Mesenchymal stem cell (in vitro differentiated cells and primary cell): ENCODE measurements at regions not wholly inside any gene's neighbourhood (a gene's known extent, or its start where the extent isn't known, plus 50 kb on each side); places are given as distances from the start of the nearest gene placed in this dataset.
A peak's percentile ranks its signal among the peaks of the same experiment; 100 is the strongest.

ENCODE experiments used
- DNase-seq: peaks from one replicate; pipeline ENCODE4 v3.0.0-alpha.2; 2013
- H2AFZ ChIP-seq: one replicate; pipeline ENCODE4 v1.6.1; 2013; ENCODE audit warnings: low read depth, mild to moderate bottlenecking, control low read depth, inconsistent platforms, low read length, moderate library complexity
- H2AK5ac ChIP-seq: 2 replicates; pipeline ENCODE4 v1.6.1; 2013; ENCODE audit warnings: low read length, moderate library complexity, mild to moderate bottlenecking, inconsistent platforms; ENCODE audit not compliant: severe bottlenecking
- H2BK120ac ChIP-seq: one replicate; pipeline ENCODE4 v1.6.1; 2013; ENCODE audit warnings: low read depth, mild to moderate bottlenecking, inconsistent platforms, low read length, moderate library complexity
- H2BK12ac ChIP-seq, 2 experiments: one replicate each; pipeline ENCODE4 v1.6.1; 2013; ENCODE audit warnings: inconsistent platforms in 2 of 2, low read length in 2 of 2, mild to moderate bottlenecking in 2 of 2, moderate library complexity in 2 of 2, control low read depth in 1 of 2
- H2BK15ac ChIP-seq: one replicate; pipeline ENCODE4 v1.6.1; 2013; ENCODE audit warnings: mild to moderate bottlenecking, low read depth, inconsistent platforms; ENCODE audit not compliant: poor library complexity, severe bottlenecking
- H2BK5ac ChIP-seq: 2 replicates; pipeline ENCODE4 v1.6.1; 2013; ENCODE audit warnings: low read depth, mild to moderate bottlenecking, low read length, control low read depth, inconsistent platforms; ENCODE audit not compliant: poor library complexity, severe bottlenecking
- H3K14ac ChIP-seq, 2 experiments: one replicate each; pipeline ENCODE4 v1.6.1; 2013; ENCODE audit warnings: inconsistent platforms in 2 of 2, low read length in 2 of 2, control low read depth in 1 of 2, mild to moderate bottlenecking in 1 of 2, moderate library complexity in 1 of 2
- H3K18ac ChIP-seq, 2 experiments: one replicate each; pipeline ENCODE4 v1.6.1; 2013; ENCODE audit warnings: inconsistent platforms in 2 of 2, low read length in 2 of 2, control low read depth in 1 of 2, low read depth in 1 of 2, mild to moderate bottlenecking in 1 of 2
- H3K23ac ChIP-seq, 2 experiments: one replicate each; pipeline ENCODE4 v1.6.1; 2013; ENCODE audit warnings: inconsistent platforms in 2 of 2, low read length in 2 of 2, mild to moderate bottlenecking in 2 of 2, moderate library complexity in 2 of 2, control low read depth in 1 of 2
- H3K27ac ChIP-seq: 2 replicates; pipeline ENCODE4 v1.5.1; 2013; ENCODE audit warnings: mild to moderate bottlenecking, moderate library complexity, low read length, control low read depth, inconsistent platforms; ENCODE audit not compliant: poor library complexity, severe bottlenecking
- H3K27me3 ChIP-seq, 2 experiments: 2 replicates each; pipeline versions ENCODE4 v1.6.1 to v1.7.0; 2013; ENCODE audit warnings: low read length in 2 of 2, mild to moderate bottlenecking in 2 of 2, moderate library complexity in 2 of 2, control low read depth in 1 of 2, inconsistent platforms in 1 of 2; ENCODE audit not compliant: control insufficient read depth in 1 of 2, insufficient read depth in 1 of 2
- H3K36me3 ChIP-seq, 2 experiments: 2 replicates each; pipeline versions ENCODE4 v1.6.1 to v1.7.0; 2013; ENCODE audit warnings: low read length in 2 of 2, control low read depth in 1 of 2, inconsistent platforms in 1 of 2, low read depth in 1 of 2, mild to moderate bottlenecking in 1 of 2; ENCODE audit not compliant: insufficient read depth in 2 of 2, control insufficient read depth in 1 of 2
- H3K4ac ChIP-seq, 2 experiments: one replicate each; pipeline ENCODE4 v1.6.1; 2013; ENCODE audit warnings: inconsistent platforms in 2 of 2, low read length in 2 of 2, mild to moderate bottlenecking in 2 of 2, moderate library complexity in 2 of 2, control low read depth in 1 of 2, low read depth in 1 of 2
- H3K4me1 ChIP-seq: 2 replicates; pipeline ENCODE4 v1.6.1; 2013; ENCODE audit warnings: low read depth, low read length, control low read depth; ENCODE audit not compliant: control insufficient read depth, insufficient read depth
- H3K4me2 ChIP-seq: 2 replicates; pipeline ENCODE4 v1.6.1; 2013; ENCODE audit warnings: low read length, mild to moderate bottlenecking, inconsistent platforms; ENCODE audit not compliant: poor library complexity, severe bottlenecking
- H3K4me3 ChIP-seq, 2 experiments: 2 replicates each; pipeline versions ENCODE4 v1.5.1 to v1.7.0; 2013; ENCODE audit warnings: low read length in 2 of 2, mild to moderate bottlenecking in 2 of 2, control low read depth in 1 of 2, low read depth in 1 of 2; ENCODE audit not compliant: insufficient read depth in 1 of 2
- H3K79me1 ChIP-seq: replicated peaks from 2 replicates; pipeline ENCODE4 v1.6.1; 2013; ENCODE audit warnings: mild to moderate bottlenecking, control low read depth, low read length, inconsistent platforms; ENCODE audit not compliant: poor library complexity, severe bottlenecking
- H3K9ac ChIP-seq: 2 replicates; pipeline ENCODE4 v1.7.0; 2013; ENCODE audit warnings: mild to moderate bottlenecking, low read length, moderate library complexity
- H3K9me3 ChIP-seq: 2 replicates; pipeline ENCODE4 v1.7.0; 2013; ENCODE audit warnings: mild to moderate bottlenecking, low read length; ENCODE audit not compliant: control insufficient read depth
- H4K8ac ChIP-seq: one replicate; pipeline ENCODE4 v1.6.1; 2013; ENCODE audit warnings: inconsistent platforms, mild to moderate bottlenecking, low read length, moderate library complexity
- H4K91ac ChIP-seq: one replicate; pipeline ENCODE4 v1.6.1; 2013; ENCODE audit warnings: mild to moderate bottlenecking, low read length, inconsistent platforms
- WGBS: methylation state at CpG from one replicate; pipeline ENCODE4 v1.1.7; 2013; ENCODE audit warnings: mixed read lengths; 5-methylcytosine and 5-hydroxymethylcytosine counted together

DNA sequence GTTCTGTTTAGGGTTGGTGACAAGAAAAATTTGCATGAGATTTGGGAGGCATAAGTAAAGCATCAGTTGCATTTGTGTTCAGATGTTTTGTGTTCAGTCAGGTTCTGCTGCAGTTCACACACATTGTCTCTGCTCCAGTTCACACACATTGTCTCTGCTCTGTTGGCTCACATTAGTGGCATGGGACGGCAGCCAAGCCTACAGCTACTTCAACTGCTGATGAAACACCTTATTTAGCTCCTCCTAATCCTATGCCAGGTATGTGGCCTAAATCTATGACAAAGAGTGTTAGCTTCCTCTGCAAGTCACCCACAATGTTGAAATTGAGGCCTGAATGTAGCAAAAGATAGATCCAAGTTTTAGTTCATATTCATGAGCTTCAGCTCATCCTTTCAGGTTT is 278.1 kb upstream of the SYNCRIP start:
- Histone ChIP-seq H3K9me3 (no peaks in the 10 kb centered on the region), H3K9ac (no peak overlapping the region), H3K18ac (no peak overlapping the region), H3K4ac (no peak overlapping the region), H2BK120ac (no peak overlapping the region), H3K27ac (no peak overlapping the region), H3K4me2 (no peak overlapping the region), H3K14ac (no peak overlapping the region), H3K23ac (peak overlapping the region in 1 of 2 experiments; percentile 49), H3K4me3 (no peak overlapping the region), H3K4me1 (no peaks in the 10 kb centered on the region), H2AK5ac (no peak overlapping the region), H4K8ac (no peak overlapping the region), H3K79me1 (no peaks in the 10 kb centered on the region), H2AFZ (no peak overlapping the region), H2BK12ac (no peak overlapping the region), H4K91ac (no peak overlapping the region), H3K36me3 (no peaks in the 10 kb centered on the region), H2BK15ac (no peak overlapping the region), H3K27me3 (no peaks in the 10 kb centered on the region), H2BK5ac (no peak overlapping the region)
- no peak for DNase-seq
- 60% methylated on average over 1 of the region's 1 CpG for WGBS

DNA sequence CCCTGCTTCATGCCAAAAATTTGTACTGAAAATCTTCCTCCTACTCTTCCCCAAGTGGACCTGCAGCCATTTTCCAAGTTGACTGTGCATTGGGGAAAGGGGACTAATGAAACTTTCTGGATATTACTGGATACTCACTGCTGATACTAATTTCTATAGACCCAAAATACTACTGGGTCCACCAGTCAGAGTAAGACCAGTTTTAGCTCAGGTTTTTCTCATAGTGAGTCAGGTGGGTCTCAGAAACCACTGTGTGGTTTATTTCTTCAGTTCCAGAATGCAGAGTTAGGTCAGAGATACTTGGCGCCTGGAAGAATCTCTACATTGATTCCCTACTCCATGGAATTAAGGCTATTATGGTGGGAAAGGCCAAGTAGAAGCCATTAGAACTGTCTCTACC is 274.8 kb upstream of the SYNCRIP start:
- H3K4me1 ChIP-seq, result no peaks in the 10 kb centered on the region
- H2BK120ac ChIP-seq, result no peak overlapping the region
- H3K27me3 ChIP-seq, result no peaks in the 10 kb centered on the region
- H2AFZ ChIP-seq, result no peak overlapping the region
- no peak overlapping the region for H4K91ac ChIP-seq
- no CpG with 5 or more reads among the region's 1 CpG for WGBS
- H3K79me1 ChIP-seq, result no peaks in the 10 kb centered on the region
- no peaks in the 10 kb centered on the region for H3K36me3 ChIP-seq
- H3K14ac ChIP-seq, result no peak overlapping the region
- H2BK5ac ChIP-seq, result no peak overlapping the region
- H3K4me2 ChIP-seq, result no peak overlapping the region
- no peak overlapping the region for H2BK15ac ChIP-seq
- H2BK12ac ChIP-seq, result no peak overlapping the region
- H3K18ac ChIP-seq, result no peak overlapping the region
- H3K23ac ChIP-seq, result no peak overlapping the region
- no peak overlapping the region for H4K8ac ChIP-seq
- no peak overlapping the region for H3K27ac ChIP-seq
- H3K4me3 ChIP-seq, result no peak overlapping the region
- DNase-seq, result no peak
- H2AK5ac ChIP-seq, result no peak overlapping the region
- no peak overlapping the region for H3K4ac ChIP-seq
- H3K9ac ChIP-seq, result no peak overlapping the region
- H3K9me3 ChIP-seq, result no peaks in the 10 kb centered on the region

DNA sequence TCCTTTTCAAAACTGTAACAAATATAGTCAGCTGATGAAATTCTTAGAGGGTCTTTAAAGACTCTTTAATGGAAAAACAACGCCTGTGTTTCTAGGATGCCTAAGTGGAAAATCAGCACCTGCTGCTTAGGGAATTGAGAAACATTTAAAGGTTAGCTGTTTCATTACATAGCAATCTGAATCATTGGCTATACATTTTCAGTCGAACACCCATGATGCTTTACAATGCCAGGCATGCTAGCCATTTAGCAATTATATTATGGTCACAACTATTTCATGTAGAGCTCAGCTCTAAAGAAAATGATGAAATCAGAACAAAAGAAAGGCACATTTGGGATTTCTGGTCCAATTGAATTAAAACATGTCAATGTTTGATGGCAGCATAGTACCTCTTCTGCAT is 270.3 kb upstream of the SYNCRIP start:
- Histone ChIP-seq H3K9me3 (peaks cover 3% of the 10 kb centered on the region), H2BK5ac (no peak overlapping the region), H2BK12ac (no peak overlapping the region), H4K8ac (no peak overlapping the region), H4K91ac (no peak overlapping the region), H2AK5ac (no peak overlapping the region), H3K4me2 (no peak overlapping the region), H3K23ac (no peak overlapping the region), H3K4me3 (no peak overlapping the region), H2AFZ (no peak overlapping the region), H3K9ac (no peak overlapping the region), H2BK15ac (no peak overlapping the region), H3K14ac (no peak overlapping the region), H3K27me3 (no peaks in the 10 kb centered on the region), H3K4ac (no peak overlapping the region), H3K18ac (no peak overlapping the region), H3K4me1 (no peaks in the 10 kb centered on the region), H3K79me1 (no peaks in the 10 kb centered on the region), H3K36me3 (no peaks in the 10 kb centered on the region), H3K27ac (no peak overlapping the region), H2BK120ac (no peak overlapping the region)
- 100% methylated on average over 1 of the region's 2 CpGs for WGBS
- no peak for DNase-seq

DNA sequence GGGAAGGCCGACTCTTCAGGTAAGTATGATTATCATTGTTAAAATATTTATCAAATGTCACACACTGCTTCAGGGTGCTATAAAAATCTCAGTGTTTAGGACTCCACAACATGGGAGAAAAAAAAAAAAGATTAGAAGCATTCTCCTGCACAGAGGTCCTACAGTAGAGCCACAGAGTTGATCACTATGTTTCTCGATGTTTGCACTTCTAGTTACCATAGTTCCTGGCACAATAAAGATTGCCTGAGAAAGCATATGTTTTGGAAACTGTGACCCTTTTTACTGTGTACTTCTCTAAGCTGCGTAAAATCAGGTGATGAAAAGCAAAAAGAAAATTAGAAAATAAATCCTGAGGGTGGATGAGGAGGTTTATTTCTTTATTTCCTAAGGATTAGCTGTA is 269.9 kb upstream of the SYNCRIP start:
- Histone ChIP-seq H3K36me3 (no peaks in the 10 kb centered on the region), H3K9me3 (peaks cover 3% of the 10 kb centered on the region), H2AFZ (no peak overlapping the region), H3K79me1 (no peaks in the 10 kb centered on the region), H4K8ac (no peak overlapping the region), H3K18ac (no peak overlapping the region), H3K4me1 (no peaks in the 10 kb centered on the region), H3K23ac (no peak overlapping the region), H2BK15ac (no peak overlapping the region), H3K27ac (no peak overlapping the region), H2BK5ac (no peak overlapping the region), H2AK5ac (no peak overlapping the region), H3K4ac (no peak overlapping the region), H2BK12ac (no peak overlapping the region), H4K91ac (no peak overlapping the region), H2BK120ac (no peak overlapping the region), H3K4me3 (no peak overlapping the region), H3K9ac (no peak overlapping the region), H3K27me3 (no peaks in the 10 kb centered on the region), H3K4me2 (no peak overlapping the region), H3K14ac (no peak overlapping the region)
- no peak for DNase-seq
- WGBS, result 79% methylated on average over 2 of the region's 3 CpGs
